Inflammatory macrophage treated with lipopolysaccharide for 1 hour (primary cell): ENCODE measurements at regions not wholly inside any gene's neighbourhood (a gene's known extent, or its start where the extent isn't known, plus 50 kb on each side); places are given as distances from the start of the nearest gene placed in this dataset.

Experiments used
- DNase-seq, 2 donors: peaks; one replicate each; pipeline ENCODE4 v3.0.0-alpha.2; 2020 to 2022

DNA sequence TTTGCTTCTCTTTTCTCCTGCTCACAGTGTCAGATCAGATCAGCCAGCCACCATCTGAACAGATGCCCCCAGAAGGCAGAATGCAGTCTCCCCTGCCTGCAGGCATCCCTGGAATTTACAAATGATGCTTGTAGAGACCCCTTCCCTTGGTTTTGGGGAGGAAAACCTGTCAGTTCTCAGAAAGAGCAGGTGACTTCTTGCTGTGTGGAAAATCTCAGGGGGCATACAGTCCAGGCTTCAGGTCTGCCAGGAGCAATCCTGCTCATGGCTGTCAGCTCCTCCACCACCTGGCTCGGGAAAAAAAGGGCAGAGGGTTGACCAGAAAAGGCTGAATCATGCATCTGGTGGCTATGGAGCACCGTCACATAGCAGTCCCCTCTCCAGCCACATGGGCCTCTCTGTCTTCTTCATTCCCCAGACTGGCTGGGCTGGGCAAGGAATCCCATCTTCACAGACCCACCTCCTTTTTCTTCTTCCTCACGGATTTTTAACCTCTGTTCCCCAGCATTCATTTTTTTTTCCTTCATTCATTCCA is 107.0 kb downstream of the KCNF1 start:
- DNase-seq: no peak

GRCh38 chr2:11019614-11020013 is 107.9 kb downstream of the KCNF1 start:
- no peak for DNase-seq

- DNase-seq: no peak
Observed at GRCh38 chr2:11022064-11022463, 110.3 kb downstream of the KCNF1 start.

DNA sequence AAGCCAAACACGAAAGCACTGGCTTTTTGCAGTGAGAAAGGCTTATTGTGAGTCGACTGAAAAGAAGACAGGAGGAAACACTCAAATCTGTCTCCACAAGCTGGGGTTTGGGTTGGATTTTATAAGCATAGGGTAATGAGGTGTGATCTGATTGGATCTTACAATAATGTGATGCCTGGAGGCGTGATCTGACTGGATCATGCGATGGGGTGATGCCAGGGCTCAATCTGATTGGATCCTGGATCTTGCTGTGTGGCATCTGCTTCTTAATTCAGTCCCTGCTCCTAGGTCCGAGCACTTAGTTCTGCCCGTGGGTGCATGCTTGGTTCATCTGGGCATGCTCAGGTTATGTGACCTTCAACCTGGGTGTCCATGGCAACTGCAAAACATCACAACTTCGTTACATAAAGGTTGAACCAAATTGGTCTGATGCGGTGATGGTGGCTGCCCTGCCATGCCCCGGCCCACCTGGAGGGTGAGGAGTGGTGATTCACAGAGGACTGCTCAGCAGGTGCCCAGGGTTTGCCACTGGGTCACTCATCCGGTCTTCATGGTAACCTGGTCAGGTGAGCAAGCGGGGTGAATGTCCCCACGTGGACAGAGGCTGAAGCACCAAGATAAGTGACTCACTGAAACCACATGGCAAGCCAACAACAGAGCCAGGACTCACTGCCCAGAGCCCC is 111.0 kb downstream of the KCNF1 start:
- no peak for DNase-seq

DNA sequence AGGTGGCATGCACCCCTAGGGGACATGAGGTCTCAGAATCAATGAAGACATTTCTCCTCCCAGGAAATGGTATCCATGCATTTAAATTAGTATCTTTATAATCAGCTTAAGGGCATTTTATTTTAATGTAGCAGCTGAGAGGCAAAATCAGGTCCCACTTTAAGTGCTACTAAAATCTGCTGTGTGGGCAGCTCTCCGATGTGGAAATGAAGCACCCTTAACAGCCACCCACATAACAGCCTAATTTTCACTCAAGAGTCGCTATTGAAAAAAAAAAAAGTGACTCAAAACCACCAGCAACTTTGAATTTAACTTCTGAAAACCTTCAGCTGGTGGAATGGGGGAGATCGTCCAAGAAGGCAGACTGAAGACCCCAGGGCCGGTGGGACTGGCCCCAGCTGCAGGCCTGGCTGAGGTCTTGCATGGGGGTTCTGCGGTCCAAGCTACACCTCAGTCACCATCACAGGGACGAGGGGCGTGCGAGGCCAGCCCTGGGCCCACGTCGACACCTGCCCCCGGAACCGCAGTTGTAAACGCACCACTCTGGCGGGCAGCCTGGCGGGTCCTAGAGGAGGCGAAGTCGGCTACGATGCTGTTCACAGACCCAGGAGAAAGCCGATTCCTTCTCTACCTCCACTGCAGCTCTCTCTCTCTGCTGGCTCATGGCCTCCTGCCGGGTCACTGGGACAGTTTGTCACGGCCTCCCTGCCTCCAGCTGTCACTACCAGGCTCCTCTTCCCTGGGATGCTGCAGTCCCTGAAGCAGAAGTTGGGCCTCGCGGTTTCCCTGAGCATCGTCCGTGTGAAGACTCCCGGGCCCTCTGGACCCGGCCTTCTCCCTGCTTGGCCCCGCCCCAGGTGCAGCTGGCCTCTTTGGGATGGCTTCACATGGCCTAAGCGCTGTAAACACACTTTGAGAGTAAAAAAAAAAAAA is 111.9 kb downstream of the KCNF1 start:
- DNase-seq: no peak

DNA sequence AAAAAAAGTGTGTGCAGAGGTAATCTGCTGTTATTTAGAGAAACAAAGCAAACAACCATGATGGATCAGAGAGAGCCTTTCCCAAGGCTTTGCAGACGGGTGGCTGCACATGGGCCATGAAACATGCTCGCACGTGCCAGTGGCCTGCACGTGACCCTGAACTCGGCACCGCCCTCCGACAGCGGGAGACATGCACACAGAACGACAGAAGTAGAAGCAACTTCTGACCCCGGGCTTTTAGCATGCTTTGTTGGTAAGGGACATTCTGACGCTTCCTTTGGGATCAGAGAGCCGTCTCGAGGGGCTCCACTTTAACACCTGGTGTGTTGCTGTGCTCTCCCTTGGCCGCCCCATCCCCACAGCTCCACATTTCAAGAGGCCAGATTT is 112.5 kb downstream of the KCNF1 start:
- DNase-seq: no peak

DNA sequence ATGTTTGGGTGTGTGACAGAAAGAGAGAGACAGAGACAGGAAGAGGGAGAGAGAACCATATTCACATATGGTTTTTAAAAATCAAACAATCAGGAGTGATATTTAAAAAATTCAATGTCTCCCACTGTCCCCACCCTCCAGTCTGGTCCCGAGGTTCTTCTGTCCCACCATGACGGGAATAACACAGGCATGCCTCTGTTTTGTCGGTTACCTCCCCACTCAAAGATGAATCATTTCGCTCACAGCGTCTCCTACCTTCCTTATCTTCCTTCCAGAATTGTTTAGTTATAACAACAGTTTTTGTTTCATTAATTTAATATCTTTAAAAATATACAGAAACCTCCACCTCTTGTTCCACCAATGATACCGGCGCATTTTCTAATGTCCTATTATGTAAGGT is 113.0 kb downstream of the KCNF1 start:
- no peak for DNase-seq

- DNase-seq: no peak
Observed at GRCh38 chr2:11026286-11026921, 114.7 kb downstream of the KCNF1 start.

- no peak for DNase-seq
Observed at GRCh38 chr2:11027195-11027594, 115.5 kb downstream of the KCNF1 start.

DNA sequence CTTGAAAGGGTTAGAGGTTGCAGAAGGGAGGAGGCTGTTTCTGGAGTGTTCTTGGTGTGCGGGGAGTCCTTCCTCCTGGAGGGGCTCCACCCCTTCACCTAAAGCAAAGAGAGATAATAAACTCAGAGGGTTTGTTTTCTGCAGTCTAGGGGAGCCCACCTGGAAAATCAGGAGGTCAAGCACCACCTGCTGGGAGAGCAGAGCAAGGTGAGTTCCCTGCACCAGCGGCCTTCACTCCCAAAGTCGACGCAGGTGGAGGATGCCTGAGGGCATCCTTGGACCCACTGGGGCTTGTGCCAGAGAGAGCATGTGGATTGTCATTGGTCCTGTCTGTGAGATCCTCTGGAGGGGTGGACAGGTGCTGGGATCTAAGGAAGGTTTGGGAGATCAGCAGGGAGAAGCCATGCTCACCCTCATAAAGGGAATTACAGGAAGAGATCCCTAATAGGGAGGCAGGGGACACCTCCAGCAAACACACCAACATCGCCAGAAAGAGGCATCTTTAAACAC is 116.7 kb downstream of the KCNF1 start:
- no peak for DNase-seq

DNA sequence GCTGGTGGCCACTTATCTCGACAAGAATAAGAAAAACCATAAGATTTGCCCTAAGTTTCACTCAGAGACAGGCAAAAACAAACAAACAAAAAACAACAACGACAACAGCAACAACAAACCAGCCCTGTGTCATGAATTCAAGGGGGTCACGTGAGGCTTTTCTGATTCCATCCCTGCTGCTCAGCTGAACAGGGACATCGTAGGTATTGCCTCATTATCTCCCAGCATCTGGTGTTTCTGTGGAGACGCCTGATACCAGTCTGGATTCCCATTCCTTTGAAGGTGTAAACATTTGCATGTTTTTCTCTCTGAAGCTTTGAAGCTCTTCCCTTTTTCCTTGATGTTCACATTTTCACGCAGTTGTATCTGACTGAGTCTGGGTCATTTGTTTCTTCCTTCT is 117.4 kb downstream of the KCNF1 start:
- DNase-seq: no peak

DNA sequence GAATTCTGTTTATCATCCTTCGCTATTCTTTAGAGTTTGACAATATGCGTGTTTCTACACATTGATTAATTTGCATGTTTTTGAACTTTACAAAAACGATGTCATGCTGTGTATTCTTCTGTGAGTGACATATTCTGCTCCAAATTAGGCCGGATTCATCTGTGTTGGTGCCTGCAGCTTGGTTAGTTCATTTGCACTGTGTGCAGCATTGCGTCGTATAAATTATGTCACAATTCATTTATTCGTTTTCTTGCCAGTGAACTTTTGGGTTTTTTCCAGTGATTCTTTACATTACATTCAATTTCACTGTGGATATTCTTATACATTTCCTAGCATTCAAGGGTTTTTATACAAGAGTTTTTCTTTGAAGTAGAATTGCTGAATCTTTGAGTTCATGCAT is 118.3 kb downstream of the KCNF1 start:
- no peak for DNase-seq

DNA sequence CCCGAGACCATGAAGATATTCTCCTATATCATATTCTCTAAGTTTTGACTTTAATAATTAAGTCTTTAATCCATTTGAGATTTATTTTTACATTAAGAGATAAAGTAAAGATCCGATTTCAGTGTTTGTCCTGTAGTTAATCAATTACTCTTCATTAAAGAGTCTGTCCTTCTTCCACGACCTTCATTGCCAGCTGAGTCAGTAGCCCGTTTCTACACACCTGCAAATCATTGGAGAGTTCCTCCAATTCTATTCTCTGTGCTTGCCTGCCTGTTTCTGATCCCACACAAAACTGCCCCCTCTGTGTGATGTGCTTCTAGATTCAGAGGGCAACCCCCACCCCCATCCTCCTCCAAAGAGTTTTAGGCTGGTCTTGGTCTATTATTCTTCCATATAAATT is 119.2 kb downstream of the KCNF1 start:
- DNase-seq: no peak

GRCh38 chr2:11031876-11032275 is 120.1 kb downstream of the KCNF1 start:
- peak; percentile 14 to 34 for DNase-seq

DNA sequence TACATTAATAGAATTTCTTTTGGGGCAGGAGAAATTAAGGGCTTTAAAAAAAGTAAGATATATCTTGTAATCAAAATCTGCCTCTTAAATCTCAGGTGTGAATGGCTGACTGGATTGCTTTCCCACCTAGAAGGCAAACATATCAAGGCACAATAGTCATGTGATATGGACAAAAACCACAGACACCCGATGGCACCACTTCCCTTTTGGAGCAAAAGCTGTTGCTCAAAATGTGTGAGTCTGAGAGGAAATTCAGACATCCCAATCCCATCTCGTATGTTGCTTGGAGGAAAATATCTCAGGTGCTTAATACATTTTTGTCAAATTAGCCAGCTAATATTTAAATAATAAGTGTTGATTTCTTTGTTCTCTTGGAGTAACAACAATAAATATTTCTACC is 120.7 kb downstream of the KCNF1 start:
- DNase-seq: peak; percentile 23 to 25

DNA sequence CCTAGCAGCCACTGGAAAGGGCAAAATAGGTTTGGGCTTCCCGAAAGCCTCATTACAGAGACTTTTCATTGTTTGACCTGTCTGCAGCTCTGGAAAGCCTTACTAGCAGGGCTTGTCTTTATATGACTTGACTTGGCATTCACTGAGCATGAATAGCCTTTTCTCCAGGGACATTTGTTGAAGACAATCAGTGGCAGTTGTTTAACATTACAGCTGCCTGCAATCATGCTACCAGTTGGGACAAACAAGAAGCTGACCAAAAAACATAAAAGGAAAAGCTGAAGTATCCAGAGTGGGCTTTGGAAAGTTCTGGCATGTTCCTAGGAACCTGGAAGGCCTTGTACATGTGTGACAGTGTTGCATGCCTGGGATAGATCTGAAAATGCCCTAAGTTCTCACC is 121.4 kb downstream of the KCNF1 start:
- no peak for DNase-seq

DNA sequence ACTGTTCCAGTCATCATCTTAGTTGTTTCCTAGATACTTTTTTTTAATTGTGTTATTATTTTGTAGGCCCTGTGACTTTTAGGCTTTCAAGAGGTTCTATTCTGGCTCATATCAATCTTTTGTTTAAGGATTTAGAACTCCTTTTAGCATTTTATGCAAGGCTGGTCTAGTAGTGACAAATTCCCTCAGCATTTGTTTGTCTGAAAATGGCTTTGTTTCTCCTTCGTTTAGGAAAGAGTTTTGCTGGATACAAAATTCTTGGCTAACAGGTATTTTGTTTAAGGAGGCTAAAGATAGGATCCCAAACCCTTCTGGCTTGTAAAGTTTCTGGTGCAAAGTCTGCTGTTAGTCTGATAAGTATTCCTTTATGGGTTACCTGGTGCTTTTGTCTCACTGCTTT is 116.6 kb upstream of the SLC66A3 start:
- DNase-seq: no peak

GRCh38 chr2:11040992-11041391 is 114.3 kb upstream of the SLC66A3 start:
- DNase-seq: no peak

DNA sequence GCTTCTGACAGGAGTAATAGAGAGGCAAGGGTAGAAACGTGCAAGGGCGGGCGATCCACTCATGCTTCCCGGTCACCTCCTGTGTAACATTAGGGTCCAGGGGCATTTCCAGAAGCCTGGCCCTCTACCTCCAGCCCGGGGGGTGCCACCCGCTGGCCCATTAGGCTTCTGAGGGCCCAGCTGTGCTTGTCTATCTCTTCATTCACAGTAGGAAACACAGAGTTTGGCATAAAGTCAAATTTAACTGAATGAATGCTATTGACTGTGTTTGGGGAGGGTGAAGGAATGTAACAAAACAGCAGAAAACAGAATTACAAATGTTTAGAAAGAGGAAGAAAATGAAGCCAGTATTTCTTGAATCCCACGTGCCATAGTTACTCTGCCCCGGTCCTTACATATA is 112.4 kb upstream of the SLC66A3 start:
- no peak for DNase-seq

- DNase-seq: no peak
Observed at GRCh38 chr2:11043245-11043644, 112.0 kb upstream of the SLC66A3 start.

DNA sequence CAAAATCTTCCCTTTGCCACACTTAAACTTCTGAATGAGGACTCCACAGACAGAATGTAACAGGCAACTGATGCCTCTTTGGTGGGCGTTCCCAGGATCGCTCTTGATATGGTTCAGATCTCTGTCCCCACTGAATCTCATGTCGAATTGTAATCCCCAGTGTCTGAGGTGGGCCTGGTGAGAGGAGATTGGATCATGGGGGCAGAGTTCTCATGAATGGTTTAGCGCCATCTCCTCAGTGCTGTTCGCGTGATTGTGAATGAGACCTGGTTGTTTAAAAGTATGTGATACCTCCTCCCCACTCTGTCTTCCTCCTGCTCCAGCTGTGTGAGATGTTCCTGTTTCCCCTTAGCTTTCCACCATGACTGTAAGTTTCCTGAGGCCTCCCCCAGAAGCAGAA is 111.1 kb upstream of the SLC66A3 start:
- no peak for DNase-seq

- no peak for DNase-seq
Observed at GRCh38 chr2:11045294-11045693, 110.0 kb upstream of the SLC66A3 start.

DNA sequence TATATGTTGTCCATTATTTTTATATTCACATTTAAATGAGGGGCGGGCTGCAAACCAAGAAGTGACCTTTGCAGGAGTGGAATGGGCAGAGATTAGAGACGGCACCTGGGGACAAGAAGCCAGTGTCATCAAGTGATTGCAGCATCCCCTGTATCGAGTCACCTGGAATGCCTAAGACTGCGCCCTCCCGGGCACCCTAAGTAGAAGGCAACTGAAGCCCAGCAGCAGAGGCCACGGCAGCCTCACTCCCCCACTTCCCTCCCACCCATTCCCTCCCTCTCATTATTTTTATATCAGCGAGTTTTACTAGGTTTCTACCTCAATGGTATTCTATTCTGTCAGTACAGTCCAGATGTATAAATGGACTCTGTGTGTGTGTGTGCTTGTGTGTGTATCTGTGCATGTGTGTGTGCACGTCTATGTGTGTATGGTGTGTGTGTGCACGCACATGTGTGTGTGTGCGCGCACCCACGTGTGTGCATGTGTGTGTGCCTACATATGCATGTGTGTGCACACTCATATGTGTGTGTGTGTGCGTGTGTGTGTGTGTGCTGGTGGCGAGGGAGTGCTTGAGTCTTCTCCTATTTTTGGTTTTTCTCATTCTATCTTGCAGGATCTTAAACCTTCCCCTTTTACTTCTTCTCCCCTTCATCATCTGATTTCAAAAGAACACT is 106.8 kb upstream of the SLC66A3 start:
- no peak for DNase-seq
